ENCODE measurements at regions not wholly inside any gene's neighbourhood (a gene's known extent, or its start where the extent isn't known, plus 50 kb on each side); places are given as distances from the start of the nearest gene placed in this dataset.

DNA sequence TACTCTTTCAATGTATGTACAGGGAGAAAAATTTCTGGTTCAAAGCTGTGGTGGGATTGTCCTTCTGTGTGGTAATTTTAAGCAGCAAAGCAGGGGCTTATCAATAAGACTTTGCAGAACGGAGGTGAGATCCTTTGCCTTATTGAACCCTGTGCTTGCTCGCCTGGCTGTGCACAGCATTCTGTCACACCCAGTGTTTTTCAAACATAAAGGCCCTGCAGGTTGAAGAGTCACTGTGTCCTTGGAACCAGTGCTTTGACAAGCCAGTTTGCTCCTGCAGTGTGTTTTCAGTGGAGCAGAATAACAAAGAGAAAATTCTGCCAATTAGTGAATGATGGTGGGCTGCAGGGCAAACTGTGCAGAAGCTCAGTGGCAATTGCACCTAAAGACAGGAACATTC lies 236.7 kb upstream of the PCSK5 start:
- Histone ChIP-seq H3K9me3 (ENCODE audit: control insufficient read depth in 4 of 4, low read length in 3 of 4) (no peaks in the 10 kb centered on the region), H3K36me3 (ENCODE audit: control insufficient read depth in 4 of 4, insufficient read depth in 3 of 4, low read depth in 1 of 4, low read length in 3 of 4) (no peaks in the 10 kb centered on the region), H3K4me1 (ENCODE audit: control insufficient read depth in 4 of 4, insufficient read depth in 4 of 4, low read length in 3 of 4) (peaks cover 0 to 13% (median 6%) of the 10 kb centered on the region in 4 donors), H3K9ac (ENCODE audit: low read depth in 1 of 2, low read length in 2 of 2) (no peak overlapping the region), H3K4me3 (ENCODE audit: low read depth in 1 of 3, low read length in 3 of 3) (no peak overlapping the region), H3K27ac (ENCODE audit: low read depth in 1 of 2, low read length in 2 of 2) (no peak overlapping the region), H3K27me3 (ENCODE audit: control insufficient read depth in 4 of 4, insufficient read depth in 4 of 4, low read length in 3 of 4) (no peaks in the 10 kb centered on the region)
- 61% methylated on average over 2 of the region's 2 CpGs for WGBS
- TF ChIP-seq JUND (IDR thresholded peaks at IDR 0.05) (no peak), SP1 (IDR thresholded peaks at IDR 0.05) (no peak), GABPA (IDR thresholded peaks at IDR 0.05 in 1 of 2, conservative IDR thresholded peaks at IDR 0.05 in 1 of 2) (no peak), RXRA (IDR thresholded peaks at IDR 0.05) (no peak), MAX (IDR thresholded peaks at IDR 0.05) (no peak)
- TF ChIP-seq, protein P1, sequence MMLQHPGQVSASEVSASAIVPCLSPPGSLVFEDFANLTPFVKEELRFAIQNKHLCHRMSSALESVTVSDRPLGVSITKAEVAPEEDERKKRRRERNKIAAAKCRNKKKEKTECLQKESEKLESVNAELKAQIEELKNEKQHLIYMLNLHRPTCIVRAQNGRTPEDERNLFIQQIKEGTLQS (IDR thresholded peaks at IDR 0.05): no peak
- no peak for DNase-seq (ENCODE audit: low spot score)

- TF ChIP-seq FOXA1 (IDR thresholded peaks at IDR 0.05) (no peak), RAD21 (IDR thresholded peaks at IDR 0.05) (no peak)
- TF ChIP-seq, protein P2, sequence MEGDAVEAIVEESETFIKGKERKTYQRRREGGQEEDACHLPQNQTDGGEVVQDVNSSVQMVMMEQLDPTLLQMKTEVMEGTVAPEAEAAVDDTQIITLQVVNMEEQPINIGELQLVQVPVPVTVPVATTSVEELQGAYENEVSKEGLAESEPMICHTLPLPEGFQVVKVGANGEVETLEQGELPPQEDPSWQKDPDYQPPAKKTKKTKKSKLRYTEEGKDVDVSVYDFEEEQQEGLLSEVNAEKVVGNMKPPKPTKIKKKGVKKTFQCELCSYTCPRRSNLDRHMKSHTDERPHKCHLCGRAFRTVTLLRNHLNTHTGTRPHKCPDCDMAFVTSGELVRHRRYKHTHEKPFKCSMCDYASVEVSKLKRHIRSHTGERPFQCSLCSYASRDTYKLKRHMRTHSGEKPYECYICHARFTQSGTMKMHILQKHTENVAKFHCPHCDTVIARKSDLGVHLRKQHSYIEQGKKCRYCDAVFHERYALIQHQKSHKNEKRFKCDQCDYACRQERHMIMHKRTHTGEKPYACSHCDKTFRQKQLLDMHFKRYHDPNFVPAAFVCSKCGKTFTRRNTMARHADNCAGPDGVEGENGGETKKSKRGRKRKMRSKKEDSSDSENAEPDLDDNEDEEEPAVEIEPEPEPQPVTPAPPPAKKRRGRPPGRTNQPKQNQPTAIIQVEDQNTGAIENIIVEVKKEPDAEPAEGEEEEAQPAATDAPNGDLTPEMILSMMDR (IDR thresholded peaks at IDR 0.05; ENCODE audit: low read depth, low read length, missing input control): no peak
- Histone ChIP-seq H3K36me3 (ENCODE audit: control insufficient read depth in 4 of 4, insufficient read depth in 3 of 4, low read depth in 1 of 4, low read length in 3 of 4) (no peaks in the 10 kb centered on the region), H3K9ac (ENCODE audit: low read depth in 1 of 2, low read length in 2 of 2) (no peak overlapping the region), H3K27me3 (ENCODE audit: control insufficient read depth in 4 of 4, insufficient read depth in 4 of 4, low read length in 3 of 4) (no peaks in the 10 kb centered on the region), H3K27ac (ENCODE audit: low read depth in 1 of 2, low read length in 2 of 2) (no peak overlapping the region), H3K9me3 (ENCODE audit: control insufficient read depth in 4 of 4, low read length in 3 of 4) (no peaks in the 10 kb centered on the region), H3K4me3 (ENCODE audit: low read depth in 1 of 3, low read length in 3 of 3) (no peak overlapping the region), H3K4me1 (ENCODE audit: control insufficient read depth in 4 of 4, insufficient read depth in 4 of 4, low read length in 3 of 4) (peaks cover 0 to 13% (median 6%) of the 10 kb centered on the region in 4 donors)
- WGBS: 88% methylated on average over 5 of the region's 5 CpGs
- DNase-seq (ENCODE audit: low spot score): no peak
These were observed 233.5 kb upstream of the PCSK5 start for GRCh38 chr9:75657015-75657414.

DNA sequence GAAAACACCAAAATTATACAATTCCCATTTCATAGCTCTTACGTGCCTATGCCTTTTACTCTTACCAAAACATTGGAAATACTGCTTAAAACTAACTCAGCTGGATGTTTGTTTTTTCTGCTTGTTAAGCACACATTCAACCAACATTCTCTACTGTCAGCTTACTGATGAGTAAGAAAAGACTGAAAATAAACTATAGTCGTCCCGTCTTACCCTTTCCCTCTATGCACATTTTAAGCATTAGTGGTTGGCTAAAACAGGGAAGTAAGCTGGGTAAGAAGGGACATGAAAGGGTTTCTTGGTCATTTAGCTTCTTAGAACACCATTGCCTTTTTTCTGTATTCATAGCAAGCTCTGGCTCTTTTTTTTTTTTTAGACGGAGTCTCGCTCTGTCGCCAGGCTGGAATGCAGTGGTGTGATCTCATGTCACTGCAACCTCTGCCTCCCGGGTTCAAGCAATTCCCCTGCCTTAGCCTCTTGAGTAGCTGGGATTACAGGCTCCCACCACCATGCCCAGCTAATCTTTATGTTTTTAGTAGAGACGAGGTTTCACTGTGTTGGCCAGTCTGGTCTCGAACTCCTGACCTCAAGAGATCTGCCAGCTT lies 232.1 kb upstream of the PCSK5 start:
- Histone ChIP-seq H3K4me3 (ENCODE audit: low read depth in 1 of 3, low read length in 3 of 3) (no peak overlapping the region), H3K9me3 (ENCODE audit: control insufficient read depth in 4 of 4, low read length in 3 of 4) (no peaks in the 10 kb centered on the region), H3K36me3 (ENCODE audit: control insufficient read depth in 4 of 4, insufficient read depth in 3 of 4, low read depth in 1 of 4, low read length in 3 of 4) (no peaks in the 10 kb centered on the region), H3K27me3 (ENCODE audit: control insufficient read depth in 4 of 4, insufficient read depth in 4 of 4, low read length in 3 of 4) (no peaks in the 10 kb centered on the region), H3K4me1 (ENCODE audit: control insufficient read depth in 4 of 4, insufficient read depth in 4 of 4, low read length in 3 of 4) (peaks cover 0 to 7% (median 5%) of the 10 kb centered on the region in 4 donors), H3K9ac (ENCODE audit: low read depth in 1 of 2, low read length in 2 of 2) (no peak overlapping the region), H3K27ac (ENCODE audit: low read depth in 1 of 2, low read length in 2 of 2) (no peak overlapping the region)
- DNase-seq (ENCODE audit: low spot score): no peak
- TF ChIP-seq MAX (IDR thresholded peaks at IDR 0.05) (no peak), FOXA2 (IDR thresholded peaks at IDR 0.05) (no peak), YY1 (IDR thresholded peaks at IDR 0.05) (no peak), GABPA (IDR thresholded peaks at IDR 0.05 in 1 of 2, conservative IDR thresholded peaks at IDR 0.05 in 1 of 2) (no peak)
- TF ChIP-seq, protein P1 (IDR thresholded peaks at IDR 0.05): no peak
- TF ChIP-seq, protein P3, sequence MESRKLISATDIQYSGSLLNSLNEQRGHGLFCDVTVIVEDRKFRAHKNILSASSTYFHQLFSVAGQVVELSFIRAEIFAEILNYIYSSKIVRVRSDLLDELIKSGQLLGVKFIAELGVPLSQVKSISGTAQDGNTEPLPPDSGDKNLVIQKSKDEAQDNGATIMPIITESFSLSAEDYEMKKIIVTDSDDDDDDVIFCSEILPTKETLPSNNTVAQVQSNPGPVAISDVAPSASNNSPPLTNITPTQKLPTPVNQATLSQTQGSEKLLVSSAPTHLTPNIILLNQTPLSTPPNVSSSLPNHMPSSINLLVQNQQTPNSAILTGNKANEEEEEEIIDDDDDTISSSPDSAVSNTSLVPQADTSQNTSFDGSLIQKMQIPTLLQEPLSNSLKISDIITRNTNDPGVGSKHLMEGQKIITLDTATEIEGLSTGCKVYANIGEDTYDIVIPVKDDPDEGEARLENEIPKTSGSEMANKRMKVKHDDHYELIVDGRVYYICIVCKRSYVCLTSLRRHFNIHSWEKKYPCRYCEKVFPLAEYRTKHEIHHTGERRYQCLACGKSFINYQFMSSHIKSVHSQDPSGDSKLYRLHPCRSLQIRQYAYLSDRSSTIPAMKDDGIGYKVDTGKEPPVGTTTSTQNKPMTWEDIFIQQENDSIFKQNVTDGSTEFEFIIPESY (IDR thresholded peaks at IDR 0.05): no peak
- 57% methylated on average over 9 of the region's 9 CpGs for WGBS

Measured in liver (tissue), 8 donors.